Body of pancreas (tissue), 4 donors: ENCODE measurements at regions not wholly inside any gene's neighbourhood (a gene's known extent, or its start where the extent isn't known, plus 50 kb on each side); places are given as distances from the start of the nearest gene placed in this dataset.

Experiments
- POLR2A ChIP-seq, 3 donors: fragments of 450-650 bp; IDR thresholded peaks; one replicate each; pipeline ENCODE4 v1.6.1; 2016; ENCODE audit warnings: antibody characterized with exemption in 3 of 3, mild to moderate bottlenecking in 2 of 3
- TF ChIP-seq, protein P1 (sequence below), 7 experiments: fragments of 450-650 bp in 4 of 7; fragments of 200-600 bp in 3 of 7; sonication (generic) in 3 of 7; IDR thresholded peaks; one replicate each; pipeline ENCODE4 v1.5.1; 2016 to 2019; ENCODE audit warnings: antibody characterized with exemption in 7 of 7

DNA sequence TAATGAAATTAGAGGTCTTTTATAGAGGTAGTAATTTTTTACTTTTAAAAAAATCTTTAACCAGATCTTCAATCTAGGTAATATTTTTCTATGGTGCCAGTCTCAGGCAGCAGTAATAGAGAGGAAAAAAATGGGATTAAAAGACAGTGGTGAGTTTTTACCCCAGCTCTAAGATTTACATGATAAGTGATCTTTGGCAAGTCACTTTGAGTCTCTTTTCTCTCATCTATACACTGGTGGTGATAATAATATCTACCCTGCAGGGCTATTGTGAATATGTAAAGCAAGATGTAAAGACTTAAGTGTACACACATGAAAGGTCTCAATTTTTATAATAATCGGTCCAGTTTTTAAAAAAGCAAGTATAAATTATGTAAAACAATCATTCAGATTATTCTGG, 786.2 kb upstream of the POU3F4 start:
- no peak for TF ChIP-seq POLR2A (IDR thresholded peaks at IDR 0.05)
- TF ChIP-seq, protein P1, sequence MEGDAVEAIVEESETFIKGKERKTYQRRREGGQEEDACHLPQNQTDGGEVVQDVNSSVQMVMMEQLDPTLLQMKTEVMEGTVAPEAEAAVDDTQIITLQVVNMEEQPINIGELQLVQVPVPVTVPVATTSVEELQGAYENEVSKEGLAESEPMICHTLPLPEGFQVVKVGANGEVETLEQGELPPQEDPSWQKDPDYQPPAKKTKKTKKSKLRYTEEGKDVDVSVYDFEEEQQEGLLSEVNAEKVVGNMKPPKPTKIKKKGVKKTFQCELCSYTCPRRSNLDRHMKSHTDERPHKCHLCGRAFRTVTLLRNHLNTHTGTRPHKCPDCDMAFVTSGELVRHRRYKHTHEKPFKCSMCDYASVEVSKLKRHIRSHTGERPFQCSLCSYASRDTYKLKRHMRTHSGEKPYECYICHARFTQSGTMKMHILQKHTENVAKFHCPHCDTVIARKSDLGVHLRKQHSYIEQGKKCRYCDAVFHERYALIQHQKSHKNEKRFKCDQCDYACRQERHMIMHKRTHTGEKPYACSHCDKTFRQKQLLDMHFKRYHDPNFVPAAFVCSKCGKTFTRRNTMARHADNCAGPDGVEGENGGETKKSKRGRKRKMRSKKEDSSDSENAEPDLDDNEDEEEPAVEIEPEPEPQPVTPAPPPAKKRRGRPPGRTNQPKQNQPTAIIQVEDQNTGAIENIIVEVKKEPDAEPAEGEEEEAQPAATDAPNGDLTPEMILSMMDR (IDR thresholded peaks at IDR 0.05), result no peak
